Large intestine (tissue), 3 donors: ENCODE measurements at regions not wholly inside any gene's neighbourhood (a gene's known extent, or its start where the extent isn't known, plus 50 kb on each side); places are given as distances from the start of the nearest gene placed in this dataset.

Source experiments
- DNase-seq, 2 donors: peaks; one replicate each; pipeline versions ENCODE4 v3.0.0 to v3.0.0-alpha.2; 2013
- H3K27ac ChIP-seq: one replicate; pipeline ENCODE4 v1.5.1; 2013; ENCODE audit warnings: low read length
- H3K27me3 ChIP-seq: 2 replicates; pipeline ENCODE4 v1.6.1; 2013; ENCODE audit warnings: low read length; ENCODE audit not compliant: control insufficient read depth, insufficient read depth
- H3K36me3 ChIP-seq: 2 replicates; pipeline ENCODE4 v1.6.1; 2013; ENCODE audit warnings: low read length; ENCODE audit not compliant: control insufficient read depth, insufficient read depth
- H3K4me1 ChIP-seq: one replicate; pipeline ENCODE4 v1.6.1; 2013; ENCODE audit warnings: low read length; ENCODE audit not compliant: control insufficient read depth, insufficient read depth
- H3K4me3 ChIP-seq: one replicate; pipeline ENCODE4 v1.5.1; 2013; ENCODE audit warnings: low read length
- H3K9me3 ChIP-seq: one replicate; pipeline ENCODE4 v1.6.1; 2013; ENCODE audit warnings: mild to moderate bottlenecking, low read depth, low read length, moderate library complexity; ENCODE audit not compliant: control insufficient read depth
- WGBS: methylation state at CpG from one replicate; pipeline ENCODE4 v1.1.5; 2013; ENCODE audit warnings: low lambda C conversion rate; ENCODE audit not compliant: insufficient coverage; 5-methylcytosine and 5-hydroxymethylcytosine counted together

- Histone ChIP-seq H3K27me3 (no peaks in the 10 kb centered on the region), H3K4me3 (no peak overlapping the region), H3K4me1 (no peaks in the 10 kb centered on the region), H3K9me3 (no peaks in the 10 kb centered on the region), H3K27ac (no peak overlapping the region), H3K36me3 (no peaks in the 10 kb centered on the region)
- WGBS, result no CpG with 5 or more reads among the region's 3 CpGs
- no peak for DNase-seq
Measured at GRCh38 chr10:33673839-33674415, 339.5 kb upstream of the NRP1 start.

- no peaks in the 10 kb centered on the region for H3K36me3 ChIP-seq
- DNase-seq, result no peak
- no peak overlapping the region for H3K4me3 ChIP-seq
- no peaks in the 10 kb centered on the region for H3K9me3 ChIP-seq
- H3K27me3 ChIP-seq, result no peaks in the 10 kb centered on the region
- no peak overlapping the region for H3K27ac ChIP-seq
- H3K4me1 ChIP-seq, result no peaks in the 10 kb centered on the region
- WGBS, result 100% methylated on average over 1 of the region's 5 CpGs
Measured at GRCh38 chr10:33669904-33670303, 335.4 kb upstream of the NRP1 start.

- H3K4me1 ChIP-seq, result no peaks in the 10 kb centered on the region
- DNase-seq, result peak in 1 of 2 donors; percentile 47
- no peak overlapping the region for H3K27ac ChIP-seq
- no peaks in the 10 kb centered on the region for H3K9me3 ChIP-seq
- H3K36me3 ChIP-seq, result no peaks in the 10 kb centered on the region
- H3K4me3 ChIP-seq, result no peak overlapping the region
- no CpG with 5 or more reads among the region's 5 CpGs for WGBS
- no peaks in the 10 kb centered on the region for H3K27me3 ChIP-seq
Measured at GRCh38 chr10:33666686-33667480, 332.4 kb upstream of the NRP1 start.

- no peak overlapping the region for H3K27ac ChIP-seq
- no peaks in the 10 kb centered on the region for H3K4me1 ChIP-seq
- DNase-seq, result no peak
- no peaks in the 10 kb centered on the region for H3K27me3 ChIP-seq
- H3K4me3 ChIP-seq, result no peak overlapping the region
- H3K36me3 ChIP-seq, result no peaks in the 10 kb centered on the region
- H3K9me3 ChIP-seq, result no peaks in the 10 kb centered on the region
Measured at GRCh38 chr10:33665501-33665900, 331.0 kb upstream of the NRP1 start.

GRCh38 chr10:33664070-33664469 lies 329.6 kb upstream of the NRP1 start:
- no peak overlapping the region for H3K27ac ChIP-seq
- no peaks in the 10 kb centered on the region for H3K9me3 ChIP-seq
- H3K36me3 ChIP-seq, result no peaks in the 10 kb centered on the region
- WGBS, result no CpG with 5 or more reads among the region's 3 CpGs
- DNase-seq, result no peak
- no peaks in the 10 kb centered on the region for H3K4me1 ChIP-seq
- no peak overlapping the region for H3K4me3 ChIP-seq
- no peaks in the 10 kb centered on the region for H3K27me3 ChIP-seq

- no peaks in the 10 kb centered on the region for H3K36me3 ChIP-seq
- H3K27me3 ChIP-seq, result no peaks in the 10 kb centered on the region
- no peaks in the 10 kb centered on the region for H3K9me3 ChIP-seq
- DNase-seq, result peak in 1 of 2 donors; percentile 19
- H3K27ac ChIP-seq, result no peak overlapping the region
- no peak overlapping the region for H3K4me3 ChIP-seq
- no peaks in the 10 kb centered on the region for H3K4me1 ChIP-seq
- WGBS, result no CpG with 5 or more reads among the region's 15 CpGs
Measured at GRCh38 chr10:33661580-33662336, 327.3 kb upstream of the NRP1 start.

GRCh38 chr10:33660329-33660728 lies 325.9 kb upstream of the NRP1 start:
- H3K27ac ChIP-seq, result no peak overlapping the region
- no peak for DNase-seq
- H3K4me1 ChIP-seq, result no peaks in the 10 kb centered on the region
- H3K27me3 ChIP-seq, result no peaks in the 10 kb centered on the region
- 83% methylated on average over 1 of the region's 10 CpGs for WGBS
- no peak overlapping the region for H3K4me3 ChIP-seq
- no peaks in the 10 kb centered on the region for H3K9me3 ChIP-seq
- H3K36me3 ChIP-seq, result no peaks in the 10 kb centered on the region

GRCh38 chr10:33657913-33658312 lies 323.4 kb upstream of the NRP1 start:
- no peaks in the 10 kb centered on the region for H3K9me3 ChIP-seq
- WGBS, result 100% methylated on average over 1 of the region's 3 CpGs
- no peak for DNase-seq
- no peaks in the 10 kb centered on the region for H3K4me1 ChIP-seq
- H3K4me3 ChIP-seq, result no peak overlapping the region
- no peaks in the 10 kb centered on the region for H3K27me3 ChIP-seq
- no peaks in the 10 kb centered on the region for H3K36me3 ChIP-seq
- H3K27ac ChIP-seq, result no peak overlapping the region

GRCh38 chr10:33657154-33657908 lies 322.9 kb upstream of the NRP1 start:
- Histone ChIP-seq H3K4me1 (no peaks in the 10 kb centered on the region), H3K9me3 (no peaks in the 10 kb centered on the region), H3K27ac (no peak overlapping the region), H3K4me3 (no peak overlapping the region), H3K27me3 (no peaks in the 10 kb centered on the region), H3K36me3 (no peaks in the 10 kb centered on the region)
- no CpG with 5 or more reads among the region's 6 CpGs for WGBS
- no peak for DNase-seq

GRCh38 chr10:33655921-33656320 lies 321.5 kb upstream of the NRP1 start:
- Histone ChIP-seq H3K27ac (no peak overlapping the region), H3K36me3 (no peaks in the 10 kb centered on the region), H3K4me3 (no peak overlapping the region), H3K27me3 (peaks cover 2% of the 10 kb centered on the region), H3K9me3 (no peaks in the 10 kb centered on the region), H3K4me1 (no peaks in the 10 kb centered on the region)
- DNase-seq, result no peak
- WGBS, result no CpG with 5 or more reads among the region's 3 CpGs
